Caco-2 (cell line): ENCODE measurements at regions not wholly inside any gene's neighbourhood (a gene's known extent, or its start where the extent isn't known, plus 50 kb on each side); places are given as distances from the start of the nearest gene placed in this dataset.

ENCODE experiments used
- BruUV-seq: library from RNA; stranded (reverse); fragments of 400-500 nt; replicated peaks from 2 replicates; lab custom pipeline; 2021; lab: Mats Ljungman, UMichigan
- CTCF ChIA-PET: fragments of 300-600 bp; sonication (Branson Sonifier 250); formaldehyde crosslinking; loops from one replicate; lab custom pipeline; 2022; ENCODE audit warnings: antibody characterized with exemption; lab: Charles Lee
- POLR2A ChIA-PET: fragments of 300-600 bp; sonication (Branson Sonifier 250); formaldehyde crosslinking; loops from one replicate; lab custom pipeline; 2022; ENCODE audit warnings: antibody characterized with exemption; lab: Charles Lee
- DNase-seq, 2 experiments: peaks; one replicate each; pipeline versions ENCODE4 v3.0.0 to v3.0.0-alpha.2; 2020 to 2022
- H3K27me3 ChIP-seq: replicated peaks from 2 replicates; pipeline ENCODE4 v1.6.0; 2011; ENCODE audit warnings: low read length; ENCODE audit not compliant: control insufficient read depth, insufficient read depth
- H3K36me3 ChIP-seq: 2 replicates; pipeline ENCODE4 v1.5.1; 2011; ENCODE audit warnings: low read length; ENCODE audit not compliant: control insufficient read depth, insufficient read depth
- H3K4me1 ChIP-seq: fragments of 250-450 bp; sonication (Bioruptor Pico); 2 replicates; pipeline ENCODE4 v1.5.1; 2020; ENCODE audit warnings: mild to moderate bottlenecking
- H3K4me3 ChIP-seq: 2 replicates; pipeline ENCODE4 v1.5.1; 2011; ENCODE audit warnings: low read depth, mild to moderate bottlenecking, control low read depth, low read length
- H3K9me3 ChIP-seq: fragments of 250-450 bp; sonication (Bioruptor Pico); 2 replicates; pipeline ENCODE4 v1.5.1; 2020; ENCODE audit warnings: mild to moderate bottlenecking, moderate library complexity
- H3K27ac Mint-ChIP-seq: one replicate; pipeline ENCODE4 v1.8.0; 2022; ENCODE audit warnings: mixed read lengths; ENCODE audit not compliant: unreplicated experiment
- H3K27me3 Mint-ChIP-seq: one replicate; pipeline ENCODE4 v1.8.0; 2022; ENCODE audit warnings: mixed read lengths; ENCODE audit not compliant: insufficient read depth, unreplicated experiment
- H3K36me3 Mint-ChIP-seq: one replicate; pipeline ENCODE4 v1.8.0; 2022; ENCODE audit warnings: mild to moderate bottlenecking, mixed read lengths; ENCODE audit not compliant: insufficient read depth, unreplicated experiment
- H3K4me1 Mint-ChIP-seq: one replicate; pipeline ENCODE4 v1.8.0; 2022; ENCODE audit warnings: low read depth, mixed read lengths; ENCODE audit not compliant: unreplicated experiment
- H3K4me3 Mint-ChIP-seq: one replicate; pipeline ENCODE4 v1.8.0; 2022; ENCODE audit warnings: mild to moderate bottlenecking, moderate library complexity, mixed read lengths; ENCODE audit not compliant: unreplicated experiment
- H3K9me3 Mint-ChIP-seq: one replicate; pipeline ENCODE4 v1.8.0; 2022; ENCODE audit warnings: mixed read lengths; ENCODE audit not compliant: unreplicated experiment
- CTCF ChIP-seq, 2 experiments: fragments of 200-600 bp in 1 of 2; IDR thresholded peaks; 1 replicate in 1 of 2; 2 replicates in 1 of 2; pipeline versions ENCODE4 v1.5.1 to v1.8.0; 2011 to 2022; ENCODE audit warnings: antibody characterized with exemption in 1 of 2, control low read depth in 1 of 2, inconsistent platforms in 1 of 2, low read depth in 1 of 2, low read length in 1 of 2, mild to moderate bottlenecking in 1 of 2, moderate library complexity in 1 of 2; ENCODE audit not compliant: insufficient read depth in 1 of 2, severe bottlenecking in 1 of 2, unreplicated experiment in 1 of 2
- intact Hi-C: fragments of 100-400 bp; cut with micrococcal nuclease; formaldehyde crosslinking; loops from one replicate; pipeline ENCODE4 v1.10.0; 2022; ENCODE audit not compliant: unreplicated experiment

GRCh38 chr1:219784660-219785381, 143.5 kb downstream of the SLC30A10 start:
- no peaks in the 10 kb centered on the region for H3K36me3 Mint-ChIP-seq
- Histone ChIP-seq H3K9me3 (no peaks in the 10 kb centered on the region), H3K4me1 (no peaks in the 10 kb centered on the region), H3K36me3 (no peaks in the 10 kb centered on the region), H3K4me3 (no peak overlapping the region), H3K27me3 (no peaks in the 10 kb centered on the region)
- no peak overlapping the region for H3K27ac Mint-ChIP-seq
- TF ChIP-seq CTCF (IDR thresholded peaks at IDR 0.05; ENCODE audit: insufficient read depth in 1 of 2, low read depth in 1 of 2, low read length in 1 of 2, severe bottlenecking in 1 of 2, unreplicated experiment in 1 of 2), result no peak
- H3K4me3 Mint-ChIP-seq, result no peak overlapping the region
- no peaks in the 10 kb centered on the region for H3K9me3 Mint-ChIP-seq
- H3K4me1 Mint-ChIP-seq, result no peaks in the 10 kb centered on the region
- intact Hi-C loops, result no loop called here
- no TSS peak for BruUV-seq
- CTCF ChIA-PET, result no interaction called here
- DNase-seq, result no peak
- POLR2A ChIA-PET, result no interaction called here
- H3K27me3 Mint-ChIP-seq, result peaks cover 3% of the 10 kb centered on the region

GRCh38 chr1:219783605-219784235, 144.6 kb downstream of the SLC30A10 start:
- Histone ChIP-seq H3K4me3 (no peak overlapping the region), H3K27me3 (no peaks in the 10 kb centered on the region), H3K9me3 (no peaks in the 10 kb centered on the region), H3K36me3 (no peaks in the 10 kb centered on the region), H3K4me1 (no peaks in the 10 kb centered on the region)
- BruUV-seq, result no TSS peak
- no peak overlapping the region for H3K27ac Mint-ChIP-seq
- intact Hi-C loops, result no loop called here
- no peak for DNase-seq
- no peak for TF ChIP-seq CTCF (IDR thresholded peaks at IDR 0.05; ENCODE audit: insufficient read depth in 1 of 2, low read depth in 1 of 2, low read length in 1 of 2, severe bottlenecking in 1 of 2, unreplicated experiment in 1 of 2)
- H3K27me3 Mint-ChIP-seq, result peaks cover 6% of the 10 kb centered on the region
- ChIA-PET POLR2A (no interaction called here), CTCF (no interaction called here)
- H3K4me3 Mint-ChIP-seq, result no peak overlapping the region
- no peaks in the 10 kb centered on the region for H3K9me3 Mint-ChIP-seq
- H3K4me1 Mint-ChIP-seq, result no peaks in the 10 kb centered on the region
- no peaks in the 10 kb centered on the region for H3K36me3 Mint-ChIP-seq

GRCh38 chr1:219782929-219783328, 145.4 kb downstream of the SLC30A10 start:
- DNase-seq, result no peak
- no peaks in the 10 kb centered on the region for H3K36me3 Mint-ChIP-seq
- no peaks in the 10 kb centered on the region for H3K9me3 Mint-ChIP-seq
- ChIA-PET POLR2A (no interaction called here), CTCF (no interaction called here)
- no peak overlapping the region for H3K4me3 ChIP-seq
- H3K4me1 Mint-ChIP-seq, result no peaks in the 10 kb centered on the region
- TF ChIP-seq CTCF (IDR thresholded peaks at IDR 0.05; ENCODE audit: insufficient read depth in 1 of 2, low read depth in 1 of 2, low read length in 1 of 2, severe bottlenecking in 1 of 2, unreplicated experiment in 1 of 2), result no peak
- H3K27me3 Mint-ChIP-seq, result peaks cover 6% of the 10 kb centered on the region
- no peak overlapping the region for H3K4me3 Mint-ChIP-seq
- no peak overlapping the region for H3K27ac Mint-ChIP-seq
- no peaks in the 10 kb centered on the region for H3K9me3 ChIP-seq
- BruUV-seq, result no TSS peak
- no peaks in the 10 kb centered on the region for H3K4me1 ChIP-seq
- intact Hi-C loops, result no loop called here
- H3K27me3 ChIP-seq, result no peaks in the 10 kb centered on the region
- no peaks in the 10 kb centered on the region for H3K36me3 ChIP-seq
